Endodermal cell (in vitro differentiated cells): ENCODE measurements at regions not wholly inside any gene's neighbourhood (a gene's known extent, or its start where the extent isn't known, plus 50 kb on each side); places are given as distances from the start of the nearest gene placed in this dataset.

Experiments
- DNase-seq: peaks from one replicate; pipeline ENCODE4 v3.0.0-alpha.2; 2017
- H3K27ac ChIP-seq: 2 replicates; pipeline ENCODE4 v1.5.1; 2013; ENCODE audit warnings: mild to moderate bottlenecking, low read depth, low read length, moderate library complexity
- H3K27me3 ChIP-seq: 2 replicates; pipeline ENCODE4 v1.6.1; 2013; ENCODE audit warnings: mild to moderate bottlenecking, low read length, moderate library complexity; ENCODE audit not compliant: insufficient read depth, control insufficient read depth, poor library complexity, severe bottlenecking
- H3K36me3 ChIP-seq: 2 replicates; pipeline ENCODE4 v1.7.0; 2013; ENCODE audit warnings: mild to moderate bottlenecking, low read length, moderate library complexity; ENCODE audit not compliant: control insufficient read depth, insufficient read depth
- H3K4me1 ChIP-seq: one replicate; pipeline ENCODE4 v1.7.0; 2013; ENCODE audit warnings: low read length; ENCODE audit not compliant: control insufficient read depth, insufficient read depth
- H3K4me3 ChIP-seq: 2 replicates; pipeline ENCODE4 v1.5.1; 2013; ENCODE audit warnings: mild to moderate bottlenecking, low read length, moderate library complexity
- H3K9ac ChIP-seq: 2 replicates; pipeline ENCODE4 v1.6.1; 2013; ENCODE audit warnings: mild to moderate bottlenecking, low read length, moderate library complexity; ENCODE audit not compliant: poor library complexity, severe bottlenecking; ENCODE audit errors: extremely low read depth
- H3K9me3 ChIP-seq: 2 replicates; pipeline ENCODE4 v1.6.1; 2013; ENCODE audit warnings: mild to moderate bottlenecking, low read length, moderate library complexity; ENCODE audit not compliant: control insufficient read depth
- H3K27ac Mint-ChIP-seq: 2 replicates; pipeline ENCODE4 v1.8.0; 2020; ENCODE audit warnings: mixed read lengths
- H3K27me3 Mint-ChIP-seq: 2 replicates; pipeline ENCODE4 v1.8.0; 2021; ENCODE audit warnings: mild to moderate bottlenecking, mixed read lengths; ENCODE audit not compliant: insufficient read depth
- H3K36me3 Mint-ChIP-seq: 2 replicates; pipeline ENCODE4 v1.8.0; 2020; ENCODE audit warnings: low read depth, mixed read lengths
- H3K4me1 Mint-ChIP-seq: 2 replicates; pipeline ENCODE4 v1.8.0; 2020; ENCODE audit warnings: mixed read lengths
- H3K4me3 Mint-ChIP-seq: 2 replicates; pipeline ENCODE4 v1.8.0; 2020; ENCODE audit warnings: mild to moderate bottlenecking, moderate library complexity, mixed read lengths
- H3K9me3 Mint-ChIP-seq: 2 replicates; pipeline ENCODE4 v1.8.0; 2020; ENCODE audit warnings: mild to moderate bottlenecking, mixed read lengths
- WGBS, 2 experiments: methylation state at CpG; one replicate each; pipeline versions ENCODE4 v1.1.5 to v1.1.7; 2013; ENCODE audit warnings: missing lambda C conversion rate in 2 of 2, mixed read lengths in 1 of 2; ENCODE audit not compliant: insufficient coverage in 1 of 2, insufficient read length in 1 of 2; 5-methylcytosine and 5-hydroxymethylcytosine counted together
- TF ChIP-seq, protein P1 (sequence below): fragments of 200-600 bp; sonication (generic); conservative IDR thresholded peaks from 2 replicates; pipeline ENCODE4 v1.5.0; 2021; ENCODE audit warnings: antibody characterized with exemption, mild to moderate bottlenecking

DNA sequence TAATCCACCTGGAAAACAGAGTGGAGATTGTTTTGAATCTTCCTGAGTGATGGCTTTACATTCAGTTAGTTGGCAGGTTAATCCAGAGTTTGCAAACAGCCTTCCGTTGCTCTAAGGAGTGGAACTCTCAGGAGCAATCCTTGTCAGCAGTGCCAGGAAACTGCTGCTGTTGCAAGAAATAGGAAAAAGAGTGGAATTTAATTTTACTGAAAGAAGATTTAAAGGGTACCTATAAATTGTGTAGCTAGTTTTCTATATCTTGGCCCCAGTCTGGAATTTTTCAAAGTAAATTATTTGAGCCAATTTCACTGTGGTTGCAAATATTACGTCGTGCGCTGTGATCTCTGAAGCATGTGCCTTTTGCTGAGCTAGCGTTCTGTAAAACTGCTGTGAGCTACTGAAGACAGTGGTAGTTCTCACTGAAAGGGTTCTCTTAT, 55.5 kb upstream of the SLC5A12 start:
- no peaks in the 10 kb centered on the region for H3K36me3 Mint-ChIP-seq
- Histone ChIP-seq H3K4me3 (no peak overlapping the region), H3K9me3 (no peaks in the 10 kb centered on the region), H3K27ac (no peak overlapping the region), H3K4me1 (no peaks in the 10 kb centered on the region), H3K9ac (no peak overlapping the region), H3K27me3 (no peaks in the 10 kb centered on the region), H3K36me3 (no peaks in the 10 kb centered on the region)
- WGBS, 2 experiments = 92 to 96% methylated on average over 5 of the region's 5 CpGs
- no peak overlapping the region for H3K4me3 Mint-ChIP-seq
- TF ChIP-seq, protein P1, sequence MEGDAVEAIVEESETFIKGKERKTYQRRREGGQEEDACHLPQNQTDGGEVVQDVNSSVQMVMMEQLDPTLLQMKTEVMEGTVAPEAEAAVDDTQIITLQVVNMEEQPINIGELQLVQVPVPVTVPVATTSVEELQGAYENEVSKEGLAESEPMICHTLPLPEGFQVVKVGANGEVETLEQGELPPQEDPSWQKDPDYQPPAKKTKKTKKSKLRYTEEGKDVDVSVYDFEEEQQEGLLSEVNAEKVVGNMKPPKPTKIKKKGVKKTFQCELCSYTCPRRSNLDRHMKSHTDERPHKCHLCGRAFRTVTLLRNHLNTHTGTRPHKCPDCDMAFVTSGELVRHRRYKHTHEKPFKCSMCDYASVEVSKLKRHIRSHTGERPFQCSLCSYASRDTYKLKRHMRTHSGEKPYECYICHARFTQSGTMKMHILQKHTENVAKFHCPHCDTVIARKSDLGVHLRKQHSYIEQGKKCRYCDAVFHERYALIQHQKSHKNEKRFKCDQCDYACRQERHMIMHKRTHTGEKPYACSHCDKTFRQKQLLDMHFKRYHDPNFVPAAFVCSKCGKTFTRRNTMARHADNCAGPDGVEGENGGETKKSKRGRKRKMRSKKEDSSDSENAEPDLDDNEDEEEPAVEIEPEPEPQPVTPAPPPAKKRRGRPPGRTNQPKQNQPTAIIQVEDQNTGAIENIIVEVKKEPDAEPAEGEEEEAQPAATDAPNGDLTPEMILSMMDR = no peak
- DNase-seq = no peak
- H3K27ac Mint-ChIP-seq = no peak overlapping the region
- H3K4me1 Mint-ChIP-seq = peaks cover 3% of the 10 kb centered on the region
- no peaks in the 10 kb centered on the region for H3K9me3 Mint-ChIP-seq
- no peaks in the 10 kb centered on the region for H3K27me3 Mint-ChIP-seq

DNA sequence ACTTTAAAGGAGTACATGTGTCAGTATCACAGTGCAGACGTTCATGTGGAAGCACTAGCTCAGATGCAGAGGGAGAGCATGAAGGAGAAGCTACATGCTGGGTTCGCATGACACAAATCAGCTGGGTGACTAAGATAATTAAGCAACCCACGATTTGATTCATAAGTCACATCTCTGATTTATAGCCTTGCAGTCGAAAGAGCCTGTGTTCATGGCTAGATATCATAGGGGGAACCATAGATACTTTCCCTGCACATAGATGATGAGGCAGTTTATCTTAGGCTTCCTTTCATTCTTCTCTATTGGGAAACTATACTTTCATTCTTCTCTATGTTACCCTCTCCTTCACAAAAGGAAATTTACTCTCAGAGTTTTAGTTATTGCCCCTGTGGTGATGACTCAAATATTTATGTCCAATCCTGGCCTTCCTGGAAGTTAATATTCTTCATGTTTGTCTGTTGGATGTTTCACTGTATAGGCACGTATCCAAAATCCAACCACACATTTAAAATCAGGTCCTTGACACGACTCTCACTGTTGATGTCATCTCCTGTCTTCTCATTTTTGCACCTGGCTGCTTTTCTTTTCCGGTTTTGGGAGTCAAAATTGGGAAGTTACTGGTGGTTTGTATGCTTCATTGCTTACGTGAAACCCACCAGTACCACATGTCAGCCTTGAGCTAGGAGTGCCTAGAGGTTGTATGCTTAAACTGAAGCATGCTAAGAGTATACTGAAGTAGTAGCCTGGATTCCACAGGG, 56.3 kb upstream of the SLC5A12 start:
- Mint-ChIP-seq H3K9me3 (peaks cover 2% of the 10 kb centered on the region), H3K4me1 (peaks cover 3% of the 10 kb centered on the region), H3K36me3 (no peaks in the 10 kb centered on the region), H3K27me3 (no peaks in the 10 kb centered on the region), H3K4me3 (no peak overlapping the region), H3K27ac (no peak overlapping the region)
- no peaks in the 10 kb centered on the region for H3K9me3 ChIP-seq
- no peaks in the 10 kb centered on the region for H3K4me1 ChIP-seq
- WGBS, 2 experiments = 85 to 95% methylated on average over 6 to 8 of the region's 8 CpGs
- DNase-seq = no peak
- TF ChIP-seq, protein P1 = no peak
- H3K27me3 ChIP-seq = no peaks in the 10 kb centered on the region
- no peak overlapping the region for H3K9ac ChIP-seq
- no peaks in the 10 kb centered on the region for H3K36me3 ChIP-seq
- no peak overlapping the region for H3K27ac ChIP-seq
- no peak overlapping the region for H3K4me3 ChIP-seq

DNA sequence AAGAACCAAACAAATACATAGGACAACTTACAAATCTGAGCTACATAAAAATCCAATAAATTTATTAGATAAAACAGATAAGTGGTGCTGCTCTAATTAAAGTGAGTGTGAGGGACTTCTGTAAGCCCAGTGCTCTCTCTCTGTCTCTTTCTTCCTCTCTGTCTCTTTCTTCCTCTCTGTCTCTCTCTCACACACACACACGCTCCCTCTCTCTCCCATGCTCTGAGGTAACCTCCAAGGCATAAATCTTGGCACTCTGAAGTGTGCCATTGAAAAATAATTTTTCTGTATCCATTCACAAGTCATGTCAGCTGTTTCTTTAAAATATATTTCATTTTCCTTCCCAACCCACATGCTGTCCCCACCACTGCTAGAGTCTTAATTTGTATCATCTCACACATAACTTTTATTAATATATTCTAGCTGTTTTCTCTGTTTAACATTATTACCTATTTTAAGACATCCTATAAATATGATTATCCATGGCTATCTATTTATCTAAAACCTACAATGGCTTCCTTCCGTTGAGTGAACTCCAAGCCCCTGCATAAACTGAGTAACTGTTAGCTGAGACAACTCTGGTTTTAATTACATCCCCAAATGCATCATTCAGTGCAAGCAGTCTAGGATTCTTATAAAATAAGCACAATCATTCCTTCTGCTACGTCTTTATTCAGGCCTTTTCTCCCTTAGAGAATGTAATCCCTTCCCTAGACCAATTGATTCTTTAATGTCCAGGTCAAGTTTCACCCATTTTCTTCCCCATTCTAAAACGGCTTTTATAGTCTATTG, 57.4 kb upstream of the SLC5A12 start:
- Histone ChIP-seq H3K4me3 (no peak overlapping the region), H3K27me3 (no peaks in the 10 kb centered on the region), H3K36me3 (no peaks in the 10 kb centered on the region), H3K9me3 (peaks cover 10% of the 10 kb centered on the region), H3K9ac (no peak overlapping the region), H3K27ac (no peak overlapping the region), H3K4me1 (no peaks in the 10 kb centered on the region)
- no peak for DNase-seq
- no peaks in the 10 kb centered on the region for H3K27me3 Mint-ChIP-seq
- peaks cover 13% of the 10 kb centered on the region for H3K9me3 Mint-ChIP-seq
- peaks cover 2% of the 10 kb centered on the region for H3K36me3 Mint-ChIP-seq
- 93 to 100% methylated on average over 2 to 4 of the region's 4 CpGs for WGBS, 2 experiments
- no peak overlapping the region for H3K4me3 Mint-ChIP-seq
- TF ChIP-seq, protein P1 = no peak
- H3K4me1 Mint-ChIP-seq = peaks cover 3% of the 10 kb centered on the region
- no peak overlapping the region for H3K27ac Mint-ChIP-seq
